ENCODE measurements at regions not wholly inside any gene's neighbourhood (a gene's known extent, or its start where the extent isn't known, plus 50 kb on each side); places are given as distances from the start of the nearest gene placed in this dataset.

GRCh38 chr1:170872663-170873062 lies 62.7 kb upstream of the MROH9 start:
- no peak for FAIRE-seq
- H3K4me2 ChIP-seq (ENCODE audit: control insufficient read depth, extremely low read depth, insufficient read depth, low read depth, low read length) = no peak overlapping the region

GRCh38 chr1:170874671-170875070 lies 60.7 kb upstream of the MROH9 start:
- Histone ChIP-seq H3K9me1 (ENCODE audit: control insufficient read depth, extremely low read depth, insufficient read depth, low read length) (no peaks in the 10 kb centered on the region), H3K27ac (ENCODE audit: control insufficient read depth, insufficient read depth, low read length) (no peak overlapping the region), H2AFZ (ENCODE audit: control insufficient read depth, low read length) (no peak overlapping the region), H3K36me3 (ENCODE audit: control insufficient read depth in 2 of 2, extremely low read depth in 1 of 2, insufficient read depth in 2 of 2, low read length in 2 of 2) (no peaks in the 10 kb centered on the region), H3K27me3 (ENCODE audit: control insufficient read depth, extremely low read depth, insufficient read depth, low read length) (no peaks in the 10 kb centered on the region), H3K9ac (ENCODE audit: control insufficient read depth, extremely low read depth, insufficient read depth, low read length) (no peak overlapping the region), H3K4me1 (ENCODE audit: control insufficient read depth, extremely low read depth, insufficient read depth, low read length) (no peaks in the 10 kb centered on the region), H3K4me2 (ENCODE audit: control insufficient read depth, extremely low read depth, insufficient read depth, low read depth, low read length) (no peak overlapping the region), H3K4me3 (ENCODE audit: control insufficient read depth in 2 of 3, extremely low read depth in 1 of 3, insufficient read depth in 2 of 3, low read depth in 1 of 3, low read length in 3 of 3) (no peak overlapping the region), H3K9me3 (ENCODE audit: control insufficient read depth, low read depth, low read length) (no peaks in the 10 kb centered on the region), H3K79me2 (ENCODE audit: control insufficient read depth, insufficient read depth, low read length) (no peaks in the 10 kb centered on the region), H4K20me1 (ENCODE audit: control insufficient read depth, extremely low read depth, insufficient read depth, low read length) (no peaks in the 10 kb centered on the region)
- FAIRE-seq = no peak
- no peak for DNase-seq (ENCODE audit: low read depth, low spot score)
- TF ChIP-seq EZH2 (IDR thresholded peaks at IDR 0.05; ENCODE audit: low read length) = no peak
- TF ChIP-seq CTCF (optimal IDR thresholded peaks at IDR 0.05 in 1 of 3, IDR thresholded peaks at IDR 0.05 in 1 of 3, conservative IDR thresholded peaks at IDR 0.05 in 1 of 3; ENCODE audit: extremely low read depth in 1 of 3, insufficient read depth in 2 of 3, low read length in 3 of 3) = no peak
- dilution Hi-C loops (cut with MboI; ENCODE audit: extremely low pct_ligation_motif_present, low sequenced_read_pairs) = no loop called here

More at GRCh38 chr1:170872663-170873062, 62.7 kb upstream of the MROH9 start:
- Histone ChIP-seq H3K79me2 (ENCODE audit: control insufficient read depth, insufficient read depth, low read length) (no peaks in the 10 kb centered on the region), H3K4me3 (ENCODE audit: control insufficient read depth in 2 of 3, extremely low read depth in 1 of 3, insufficient read depth in 2 of 3, low read depth in 1 of 3, low read length in 3 of 3) (no peak overlapping the region), H3K9ac (ENCODE audit: control insufficient read depth, extremely low read depth, insufficient read depth, low read length) (no peak overlapping the region), H3K9me3 (ENCODE audit: control insufficient read depth, low read depth, low read length) (no peaks in the 10 kb centered on the region), H3K27ac (ENCODE audit: control insufficient read depth, insufficient read depth, low read length) (no peak overlapping the region), H3K9me1 (ENCODE audit: control insufficient read depth, extremely low read depth, insufficient read depth, low read length) (no peaks in the 10 kb centered on the region), H2AFZ (ENCODE audit: control insufficient read depth, low read length) (no peak overlapping the region), H3K27me3 (ENCODE audit: control insufficient read depth, extremely low read depth, insufficient read depth, low read length) (no peaks in the 10 kb centered on the region), H3K4me1 (ENCODE audit: control insufficient read depth, extremely low read depth, insufficient read depth, low read length) (no peaks in the 10 kb centered on the region), H3K36me3 (ENCODE audit: control insufficient read depth in 2 of 2, extremely low read depth in 1 of 2, insufficient read depth in 2 of 2, low read length in 2 of 2) (no peaks in the 10 kb centered on the region), H4K20me1 (ENCODE audit: control insufficient read depth, extremely low read depth, insufficient read depth, low read length) (no peaks in the 10 kb centered on the region)
- dilution Hi-C loops (cut with MboI; ENCODE audit: extremely low pct_ligation_motif_present, low sequenced_read_pairs) = no loop called here
- no peak for DNase-seq (ENCODE audit: low read depth, low spot score)
- no peak for TF ChIP-seq EZH2 (IDR thresholded peaks at IDR 0.05; ENCODE audit: low read length)
- TF ChIP-seq CTCF (optimal IDR thresholded peaks at IDR 0.05 in 1 of 3, IDR thresholded peaks at IDR 0.05 in 1 of 3, conservative IDR thresholded peaks at IDR 0.05 in 1 of 3; ENCODE audit: extremely low read depth in 1 of 3, insufficient read depth in 2 of 3, low read length in 3 of 3) = no peak
